GM23248 (cell line): ENCODE measurements at regions not wholly inside any gene's neighbourhood (a gene's known extent, or its start where the extent isn't known, plus 50 kb on each side); places are given as distances from the start of the nearest gene placed in this dataset.

Experiments
- EZH2 ChIP-seq: fragments of 200-600 bp; sonication (generic); IDR thresholded peaks from 2 replicates; pipeline ENCODE4 v1.6.1; 2018; ENCODE audit warnings: antibody characterized with exemption, mild to moderate bottlenecking; ENCODE audit not compliant: insufficient read depth, poor library complexity, severe bottlenecking
- EZH2phosphoT487 ChIP-seq: fragments of 200-600 bp; sonication (generic); IDR thresholded peaks from 2 replicates; pipeline ENCODE4 v1.6.1; 2018; ENCODE audit warnings: antibody characterized with exemption, moderate library complexity, mild to moderate bottlenecking, low read depth; ENCODE audit not compliant: insufficient read depth

DNA sequence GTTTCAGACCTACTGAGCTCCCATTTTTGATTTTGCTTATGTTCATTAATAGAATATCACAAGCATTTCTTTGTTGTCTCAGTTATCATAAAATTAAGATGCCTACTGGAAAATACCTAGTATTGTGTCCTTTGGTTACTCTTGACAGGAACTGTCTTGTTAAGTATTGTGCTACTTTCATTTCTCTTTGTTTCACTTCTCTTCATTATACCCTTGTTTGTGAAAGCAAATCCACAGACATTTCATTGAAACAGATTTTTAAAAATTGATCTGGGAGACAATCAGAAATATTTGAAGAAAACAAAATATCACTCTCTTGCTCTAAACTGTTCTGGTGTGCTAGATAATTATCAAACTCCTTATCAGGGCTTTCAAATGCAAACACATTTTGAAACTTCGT is 290.5 kb upstream of the EYS start:
- TF ChIP-seq EZH2phosphoT487 (no peak), EZH2 (no peak)
